Uterus (tissue), 3 donors: ENCODE measurements at regions not wholly inside any gene's neighbourhood (a gene's known extent, or its start where the extent isn't known, plus 50 kb on each side); places are given as distances from the start of the nearest gene placed in this dataset.

ENCODE experiments used
- DNase-seq, 2 donors: peaks; one replicate each; pipeline ENCODE4 v3.0.0-alpha.2; 2019 to 2020
- H3K27ac ChIP-seq, 2 donors: fragments of 200-600 bp; sonication (generic); 1 replicate in 1 of 2; 2 replicates in 1 of 2; pipeline ENCODE4 v1.5.1; 2016 to 2018
- H3K27me3 ChIP-seq, 2 donors: fragments of 200-600 bp; sonication (generic); one replicate each; pipeline ENCODE4 v1.5.1; 2018 to 2019; ENCODE audit warnings: control low read depth in 1 of 2
- H3K36me3 ChIP-seq, 2 donors: fragments of 200-600 bp; sonication (generic); one replicate each; pipeline ENCODE4 v1.5.1; 2019; ENCODE audit warnings: control low read depth in 1 of 2
- H3K4me1 ChIP-seq, 2 donors: fragments of 200-600 bp; sonication (generic); one replicate each; pipeline ENCODE4 v1.5.1; 2018 to 2019; ENCODE audit warnings: control low read depth in 1 of 2
- H3K4me3 ChIP-seq, 2 donors: fragments of 200-600 bp; sonication (generic); 1 replicate in 1 of 2; 2 replicates in 1 of 2; pipeline ENCODE4 v1.5.1; 2018 to 2019; ENCODE audit warnings: mild to moderate bottlenecking in 1 of 2
- H3K9me3 ChIP-seq, 2 donors: fragments of 200-600 bp; sonication (generic); one replicate each; pipeline ENCODE4 v1.5.1; 2019; ENCODE audit warnings: control low read depth in 1 of 2
- CTCF ChIP-seq, 4 experiments: fragments of 200-600 bp in 2 of 4; fragments of 450-650 bp in 2 of 4; sonication (generic) in 2 of 4; IDR thresholded peaks; one replicate each; pipeline ENCODE4 v1.5.1; 2016 to 2019; ENCODE audit warnings: antibody characterized with exemption in 4 of 4, mild to moderate bottlenecking in 2 of 4, moderate library complexity in 1 of 4
- POLR2A ChIP-seq, 2 donors: fragments of 450-650 bp; IDR thresholded peaks; one replicate each; pipeline ENCODE4 v1.6.1; 2016; ENCODE audit warnings: antibody characterized with exemption in 2 of 2, mild to moderate bottlenecking in 1 of 2, moderate library complexity in 1 of 2
- intact Hi-C: fragments of 100-400 bp; cut with DNase I; formaldehyde crosslinking; loops from one replicate; pipeline ENCODE4 v1.15.1; 2023; ENCODE audit warnings: low total_unique reads
- donor health status: DM: yes; HTN: yes; CAD: no.

- TF ChIP-seq POLR2A (IDR thresholded peaks at IDR 0.05) (no peak), CTCF (IDR thresholded peaks at IDR 0.05) (no peak)
- no peak overlapping the region for H3K4me3 ChIP-seq
- no peak for DNase-seq
- H3K27ac ChIP-seq: no peak overlapping the region
- intact Hi-C loops: no loop called here
- H3K4me1 ChIP-seq: peaks cover 0 to 7% of the 10 kb centered on the region in 2 donors
- no peaks in the 10 kb centered on the region for H3K36me3 ChIP-seq
- H3K9me3 ChIP-seq: no peaks in the 10 kb centered on the region
- no peaks in the 10 kb centered on the region for H3K27me3 ChIP-seq
These were observed 174.8 kb downstream of the BUD13 start for GRCh38 chr11:116598036-116598435.

GRCh38 chr11:116596346-116597260, 176.2 kb downstream of the BUD13 start:
- Histone ChIP-seq H3K4me1 (peaks cover 0 to 3% of the 10 kb centered on the region in 2 donors), H3K4me3 (no peak overlapping the region), H3K9me3 (no peaks in the 10 kb centered on the region), H3K27ac (no peak overlapping the region), H3K27me3 (no peaks in the 10 kb centered on the region), H3K36me3 (no peaks in the 10 kb centered on the region)
- intact Hi-C loops: no loop called here
- no peak for DNase-seq
- TF ChIP-seq POLR2A (IDR thresholded peaks at IDR 0.05) (no peak), CTCF (IDR thresholded peaks at IDR 0.05) (no peak)

- no peak overlapping the region for H3K4me3 ChIP-seq
These were observed 177.4 kb downstream of the BUD13 start for GRCh38 chr11:116595305-116595880.

GRCh38 chr11:116590844-116591570, 181.8 kb downstream of the BUD13 start:
- DNase-seq: peak; percentile 46 to 72
- Histone ChIP-seq H3K4me1 (peaks cover 7 to 11% of the 10 kb centered on the region in 2 donors), H3K36me3 (no peaks in the 10 kb centered on the region), H3K27ac (peak overlapping the region in 1 of 2 donors; percentile 59), H3K27me3 (no peaks in the 10 kb centered on the region), H3K4me3 (no peak overlapping the region), H3K9me3 (no peaks in the 10 kb centered on the region)
- TF ChIP-seq POLR2A (IDR thresholded peaks at IDR 0.05) (no peak), CTCF (IDR thresholded peaks at IDR 0.05) (no peak)
- intact Hi-C loops: no loop called here

More at GRCh38 chr11:116595305-116595880, 177.4 kb downstream of the BUD13 start:
- Histone ChIP-seq H3K27ac (no peak overlapping the region), H3K27me3 (no peaks in the 10 kb centered on the region), H3K4me1 (peaks cover 6 to 11% of the 10 kb centered on the region in 2 donors), H3K9me3 (no peaks in the 10 kb centered on the region), H3K36me3 (no peaks in the 10 kb centered on the region)
- no peak for DNase-seq
- intact Hi-C loops: no loop called here
- TF ChIP-seq CTCF (IDR thresholded peaks at IDR 0.05) (no peak), POLR2A (IDR thresholded peaks at IDR 0.05) (no peak)
